HEK293 (cell line): ENCODE measurements at regions not wholly inside any gene's neighbourhood (a gene's known extent, or its start where the extent isn't known, plus 50 kb on each side); places are given as distances from the start of the nearest gene placed in this dataset.

Experiments
- CTCF ChIA-PET: fragments of 350-600 bp; formaldehyde crosslinking; extraction: SDS; loops from one replicate; lab custom pipeline; 2021; ENCODE audit warnings: antibody characterized with exemption; lab: Yijun Ruan, JAX
- POLR2A ChIA-PET: fragments of 300-600 bp; formaldehyde crosslinking; extraction: SDS; loops from one replicate; lab custom pipeline; 2020; ENCODE audit warnings: antibody characterized with exemption, inconsistent platforms; lab: Yijun Ruan, JAX
- H3K27ac ChIP-seq: fragments of 200-500 bp; sonication (Bioruptor generic); 2 replicates; pipeline ENCODE4 v1.5.1; 2014; ENCODE audit warnings: low read depth, low read length, control low read depth, inconsistent platforms; ENCODE audit errors: extremely low read depth
- H3K36me3 ChIP-seq, 2 experiments: fragments of 200-500 bp in 1 of 2; sonication (Bioruptor generic) in 1 of 2; 1 replicate in 1 of 2; 2 replicates in 1 of 2; pipeline ENCODE4 v1.5.1; 2014 to 2017; ENCODE audit warnings: inconsistent platforms in 2 of 2, low read length in 2 of 2; ENCODE audit not compliant: control insufficient read depth in 2 of 2, insufficient read depth in 1 of 2
- H3K4me1 ChIP-seq: fragments of 200-500 bp; sonication (Bioruptor generic); 2 replicates; pipeline ENCODE4 v1.5.1; 2014; ENCODE audit warnings: mild to moderate bottlenecking, low read length, inconsistent platforms; ENCODE audit not compliant: control insufficient read depth, insufficient read depth
- H3K4me3 ChIP-seq: 2 replicates; pipeline ENCODE4 v1.5.1; 2011; ENCODE audit warnings: low read depth, mild to moderate bottlenecking, control low read depth, low read length, moderate library complexity
- H3K9me3 ChIP-seq: fragments of 200-500 bp; sonication (Bioruptor generic); 2 replicates; pipeline ENCODE4 v1.5.1; 2014; ENCODE audit warnings: low read depth, low read length, inconsistent platforms; ENCODE audit not compliant: control insufficient read depth, insufficient read depth
- EGR2 ChIP-seq: fragments of 450-650 bp; formaldehyde crosslinking; IDR thresholded peaks from 2 replicates; pipeline ENCODE4 v1.5.1; 2016; ENCODE audit warnings: low read depth, missing biosample characterization, missing genetic modification characterization
- PRDM10 ChIP-seq: fragments of 450-650 bp; formaldehyde crosslinking; IDR thresholded peaks from 2 replicates; pipeline ENCODE4 v1.5.1; 2016; ENCODE audit warnings: missing biosample characterization, missing genetic modification characterization
- YY1 ChIP-seq: fragments of 450-650 bp; formaldehyde crosslinking; IDR thresholded peaks from 2 replicates; pipeline ENCODE4 v1.5.1; 2018; ENCODE audit warnings: missing biosample characterization, missing genetic modification characterization
- YY2 ChIP-seq: fragments of 450-650 bp; formaldehyde crosslinking; IDR thresholded peaks from 2 replicates; pipeline ENCODE4 v1.5.1; 2016; ENCODE audit warnings: missing biosample characterization, missing genetic modification characterization
- ZBTB20 ChIP-seq: fragments of 450-650 bp; formaldehyde crosslinking; IDR thresholded peaks from 2 replicates; pipeline ENCODE4 v1.5.1; 2016; ENCODE audit warnings: missing biosample characterization, missing genetic modification characterization
- ZNF239 ChIP-seq: fragments of 450-650 bp; formaldehyde crosslinking; IDR thresholded peaks from 2 replicates; pipeline ENCODE4 v1.5.1; 2016; ENCODE audit warnings: missing biosample characterization, missing genetic modification characterization
- ZNF366 ChIP-seq: fragments of 450-650 bp; formaldehyde crosslinking; conservative IDR thresholded peaks from 2 replicates; pipeline ENCODE4 v1.5.1; 2016; ENCODE audit warnings: missing biosample characterization, missing genetic modification characterization
- ZNF513 ChIP-seq: fragments of 450-650 bp; IDR thresholded peaks from 2 replicates; pipeline ENCODE4 v1.5.1; 2018; ENCODE audit warnings: missing biosample characterization, missing genetic modification characterization
- ZNF561 ChIP-seq: fragments of 450-650 bp; IDR thresholded peaks from 2 replicates; pipeline ENCODE4 v1.5.1; 2018; ENCODE audit warnings: missing biosample characterization, missing genetic modification characterization, borderline replicate concordance
- ZNF610 ChIP-seq: fragments of 450-650 bp; formaldehyde crosslinking; IDR thresholded peaks from 2 replicates; pipeline ENCODE4 v1.5.1; 2016; ENCODE audit warnings: missing biosample characterization, missing genetic modification characterization, borderline replicate concordance
- ZNF701 ChIP-seq: fragments of 450-650 bp; formaldehyde crosslinking; IDR thresholded peaks from 2 replicates; pipeline ENCODE4 v1.5.1; 2016; ENCODE audit warnings: missing biosample characterization, missing genetic modification characterization
- ZNF707 ChIP-seq: fragments of 450-650 bp; formaldehyde crosslinking; IDR thresholded peaks from 2 replicates; pipeline ENCODE4 v1.5.1; 2016; ENCODE audit warnings: missing biosample characterization, missing genetic modification characterization
- ZNF768 ChIP-seq: fragments of 450-650 bp; formaldehyde crosslinking; IDR thresholded peaks from 2 replicates; pipeline ENCODE4 v1.5.1; 2018; ENCODE audit warnings: missing biosample characterization, mild to moderate bottlenecking, missing genetic modification characterization
- TF ChIP-seq, protein P1 (sequence below): fragments of 450-650 bp; IDR thresholded peaks from 2 replicates; pipeline ENCODE4 v1.5.1; 2018; ENCODE audit warnings: missing biosample characterization, mild to moderate bottlenecking, missing genetic modification characterization
- TF ChIP-seq, protein P2 (sequence below): fragments of 450-650 bp; formaldehyde crosslinking; IDR thresholded peaks from 2 replicates; pipeline ENCODE4 v1.5.1; 2016; ENCODE audit warnings: missing biosample characterization, missing genetic modification characterization, borderline replicate concordance
- TF ChIP-seq, protein P3 (sequence below): fragments of 450-650 bp; formaldehyde crosslinking; IDR thresholded peaks from 2 replicates; pipeline ENCODE4 v1.5.1; 2016; ENCODE audit warnings: missing biosample characterization, missing genetic modification characterization
- TF ChIP-seq, protein P4 (sequence below): sonication (generic); formaldehyde crosslinking; IDR thresholded peaks from 2 replicates; pipeline ENCODE4 v1.8.1; 2022; ENCODE audit warnings: mild to moderate bottlenecking, moderate library complexity, missing genetic modification reagents

DNA sequence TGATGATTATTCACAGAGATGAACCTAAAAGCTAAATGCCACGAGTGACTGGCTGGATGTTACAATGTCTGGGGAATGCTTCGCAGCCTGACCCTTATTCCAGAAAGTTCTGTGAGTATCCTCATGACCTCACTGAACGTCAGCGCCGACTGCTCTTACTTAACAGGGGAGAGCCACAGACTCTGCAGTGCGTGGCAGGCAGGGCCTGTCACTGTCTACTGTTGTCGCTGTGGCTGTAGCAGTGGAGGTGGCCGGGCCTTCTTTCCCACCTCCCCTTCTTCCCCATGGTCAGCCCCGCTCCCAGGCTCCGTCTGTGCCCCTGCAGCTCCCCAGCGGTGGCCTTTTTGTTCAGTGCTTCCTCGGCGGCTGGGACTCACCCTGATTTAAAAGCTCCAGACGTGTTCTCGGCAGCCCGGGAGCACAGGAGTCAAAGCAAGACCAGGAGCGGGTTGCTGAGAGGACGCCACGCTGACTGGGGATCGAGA lies 52.2 kb upstream of the TARBP1 start (continued):
- TF ChIP-seq, protein P1, sequence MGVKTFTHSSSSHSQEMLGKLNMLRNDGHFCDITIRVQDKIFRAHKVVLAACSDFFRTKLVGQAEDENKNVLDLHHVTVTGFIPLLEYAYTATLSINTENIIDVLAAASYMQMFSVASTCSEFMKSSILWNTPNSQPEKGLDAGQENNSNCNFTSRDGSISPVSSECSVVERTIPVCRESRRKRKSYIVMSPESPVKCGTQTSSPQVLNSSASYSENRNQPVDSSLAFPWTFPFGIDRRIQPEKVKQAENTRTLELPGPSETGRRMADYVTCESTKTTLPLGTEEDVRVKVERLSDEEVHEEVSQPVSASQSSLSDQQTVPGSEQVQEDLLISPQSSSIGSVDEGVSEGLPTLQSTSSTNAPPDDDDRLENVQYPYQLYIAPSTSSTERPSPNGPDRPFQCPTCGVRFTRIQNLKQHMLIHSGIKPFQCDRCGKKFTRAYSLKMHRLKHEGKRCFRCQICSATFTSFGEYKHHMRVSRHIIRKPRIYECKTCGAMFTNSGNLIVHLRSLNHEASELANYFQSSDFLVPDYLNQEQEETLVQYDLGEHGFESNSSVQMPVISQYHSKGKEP (tag by site-specific recombination) = no peak
- TF ChIP-seq, all 188 proteins: peak for 0

DNA sequence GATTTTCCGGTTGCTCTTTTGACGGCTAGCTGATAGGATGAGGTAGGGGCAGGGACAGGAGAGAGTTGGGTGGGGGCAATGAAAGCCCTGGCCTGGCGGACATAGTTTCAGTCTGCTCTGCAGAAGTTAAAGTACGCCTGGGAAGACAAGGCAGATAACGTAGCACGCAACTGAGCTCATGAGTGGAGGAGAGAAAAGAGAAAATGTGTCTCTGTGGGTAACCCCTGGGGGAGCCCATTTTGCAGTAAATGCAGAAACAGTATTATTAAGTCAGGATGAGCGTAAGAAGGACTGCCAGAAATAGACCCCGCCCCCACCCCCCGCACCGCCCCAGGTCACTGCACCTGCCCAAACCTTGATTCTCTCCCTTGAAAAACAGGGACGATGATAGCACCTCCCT lies 51.7 kb upstream of the TARBP1 start:
- POLR2A ChIA-PET = interaction anchor here (0.7 to 2.6 kb wide), 2 partner anchors 14 to 78 kb away, joined by 3 to 13 read pairs; no protein-coding TSS in a partner anchor
- CTCF ChIA-PET = interaction anchor here (0.9 kb wide), 1 partner anchor 89 kb away, joined by 3 read pairs; no protein-coding TSS in a partner anchor
- H3K4me3 ChIP-seq = no peak overlapping the region
- TF ChIP-seq, protein P2, sequence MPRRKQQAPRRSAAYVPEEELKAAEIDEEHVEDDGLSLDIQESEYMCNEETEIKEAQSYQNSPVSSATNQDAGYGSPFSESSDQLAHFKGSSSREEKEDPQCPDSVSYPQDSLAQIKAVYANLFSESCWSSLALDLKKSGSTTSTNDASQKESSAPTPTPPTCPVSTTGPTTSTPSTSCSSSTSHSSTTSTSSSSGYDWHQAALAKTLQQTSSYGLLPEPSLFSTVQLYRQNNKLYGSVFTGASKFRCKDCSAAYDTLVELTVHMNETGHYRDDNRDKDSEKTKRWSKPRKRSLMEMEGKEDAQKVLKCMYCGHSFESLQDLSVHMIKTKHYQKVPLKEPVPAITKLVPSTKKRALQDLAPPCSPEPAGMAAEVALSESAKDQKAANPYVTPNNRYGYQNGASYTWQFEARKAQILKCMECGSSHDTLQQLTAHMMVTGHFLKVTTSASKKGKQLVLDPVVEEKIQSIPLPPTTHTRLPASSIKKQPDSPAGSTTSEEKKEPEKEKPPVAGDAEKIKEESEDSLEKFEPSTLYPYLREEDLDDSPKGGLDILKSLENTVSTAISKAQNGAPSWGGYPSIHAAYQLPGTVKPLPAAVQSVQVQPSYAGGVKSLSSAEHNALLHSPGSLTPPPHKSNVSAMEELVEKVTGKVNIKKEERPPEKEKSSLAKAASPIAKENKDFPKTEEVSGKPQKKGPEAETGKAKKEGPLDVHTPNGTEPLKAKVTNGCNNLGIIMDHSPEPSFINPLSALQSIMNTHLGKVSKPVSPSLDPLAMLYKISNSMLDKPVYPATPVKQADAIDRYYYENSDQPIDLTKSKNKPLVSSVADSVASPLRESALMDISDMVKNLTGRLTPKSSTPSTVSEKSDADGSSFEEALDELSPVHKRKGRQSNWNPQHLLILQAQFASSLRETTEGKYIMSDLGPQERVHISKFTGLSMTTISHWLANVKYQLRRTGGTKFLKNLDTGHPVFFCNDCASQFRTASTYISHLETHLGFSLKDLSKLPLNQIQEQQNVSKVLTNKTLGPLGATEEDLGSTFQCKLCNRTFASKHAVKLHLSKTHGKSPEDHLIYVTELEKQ (tag by site-specific recombination) = no peak
- TF ChIP-seq ZNF366 (tag by site-specific recombination) (no peak), YY2 (tag by site-specific recombination) (no peak), ZNF610 (no peak), EGR2 (tag by site-specific recombination) (no peak), ZNF768 (tag by site-specific recombination) (no peak), YY1 (no peak), ZNF701 (no peak), ZNF513 (tag by site-specific recombination) (no peak), ZNF561 (tag by site-specific recombination) (no peak)
- TF ChIP-seq, protein P3, sequence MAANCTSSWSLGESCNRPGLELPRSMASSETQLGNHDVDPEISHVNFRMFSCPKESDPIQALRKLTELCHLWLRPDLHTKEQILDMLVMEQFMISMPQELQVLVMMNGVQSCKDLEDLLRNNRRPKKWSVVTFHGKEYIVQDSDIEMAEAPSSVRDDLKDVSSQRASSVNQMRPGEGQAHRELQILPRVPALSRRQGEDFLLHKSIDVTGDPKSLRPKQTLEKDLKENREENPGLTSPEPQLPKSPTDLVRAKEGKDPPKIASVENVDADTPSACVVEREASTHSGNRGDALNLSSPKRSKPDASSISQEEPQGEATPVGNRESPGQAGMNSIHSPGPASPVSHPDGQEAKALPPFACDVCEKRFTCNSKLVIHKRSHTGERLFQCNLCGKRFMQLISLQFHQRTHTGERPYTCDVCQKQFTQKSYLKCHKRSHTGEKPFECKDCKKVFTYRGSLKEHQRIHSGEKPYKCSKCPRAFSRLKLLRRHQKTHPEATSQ (tag by site-specific recombination) = no peak
- TF ChIP-seq, protein P4, sequence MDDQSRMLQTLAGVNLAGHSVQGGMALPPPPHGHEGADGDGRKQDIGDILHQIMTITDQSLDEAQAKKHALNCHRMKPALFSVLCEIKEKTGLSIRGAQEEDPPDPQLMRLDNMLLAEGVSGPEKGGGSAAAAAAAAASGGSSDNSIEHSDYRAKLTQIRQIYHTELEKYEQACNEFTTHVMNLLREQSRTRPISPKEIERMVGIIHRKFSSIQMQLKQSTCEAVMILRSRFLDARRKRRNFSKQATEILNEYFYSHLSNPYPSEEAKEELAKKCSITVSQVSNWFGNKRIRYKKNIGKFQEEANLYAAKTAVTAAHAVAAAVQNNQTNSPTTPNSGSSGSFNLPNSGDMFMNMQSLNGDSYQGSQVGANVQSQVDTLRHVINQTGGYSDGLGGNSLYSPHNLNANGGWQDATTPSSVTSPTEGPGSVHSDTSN = no peak
- no peak overlapping the region for H3K27ac ChIP-seq
- no peaks in the 10 kb centered on the region for H3K9me3 ChIP-seq
- no peaks in the 10 kb centered on the region for H3K36me3 ChIP-seq
- H3K4me1 ChIP-seq = peaks cover 22% of the 10 kb centered on the region

- H3K27ac ChIP-seq = no peak overlapping the region
- H3K36me3 ChIP-seq = no peaks in the 10 kb centered on the region
- no peaks in the 10 kb centered on the region for H3K9me3 ChIP-seq
- ChIA-PET CTCF (interaction anchor here (0.6 to 1.0 kb wide), 2 partner anchors 53 to 71 kb away, joined by 3 to 4 read pairs; no protein-coding TSS in a partner anchor), POLR2A (interaction anchor here (0.6 to 2.6 kb wide), 4 partner anchors 14 to 160 kb away, joined by 4 to 13 read pairs (median 5); no protein-coding TSS in a partner anchor)
- H3K4me1 ChIP-seq = peaks cover 16% of the 10 kb centered on the region
- no peak overlapping the region for H3K4me3 ChIP-seq
- no peak for TF ChIP-seq PRDM10 (tag by site-specific recombination)
- no peak for TF ChIP-seq ZNF707 (tag by site-specific recombination)
- no peak for TF ChIP-seq ZNF239 (tag by site-specific recombination)
- no peak for TF ChIP-seq ZBTB20 (tag by site-specific recombination)
Observed at GRCh38 chr1:234529950-234530237, 50.9 kb upstream of the TARBP1 start.
